Activated CD4-positive, alpha-beta T cell treated with anti-CD3 and anti-CD28 coated beads for 36 hours (primary cell): ENCODE measurements at regions not wholly inside any gene's neighbourhood (a gene's known extent, or its start where the extent isn't known, plus 50 kb on each side); places are given as distances from the start of the nearest gene placed in this dataset.

ENCODE experiments used
- ATAC-seq: fragments of 200-7000 bp; cut with Tn5 transposase; one replicate; pipeline ENCODE4 v1.10.0; 2021; ENCODE audit warnings: mild to moderate bottlenecking, moderate library complexity
- CTCF ChIA-PET: fragments of 350-600 bp; sonication (Branson Sonifier 250); formaldehyde crosslinking; loops from one replicate; lab custom pipeline; 2021; ENCODE audit warnings: antibody characterized with exemption; lab: Charles Lee
- POLR2A ChIA-PET: fragments of 350-600 bp; sonication (Branson Sonifier 250); formaldehyde crosslinking; loops from one replicate; lab custom pipeline; 2021; ENCODE audit warnings: antibody characterized with exemption, inconsistent platforms; lab: Charles Lee
- DNase-seq: peaks from one replicate; pipeline ENCODE4 v3.0.0-alpha.2; 2020
- H3K27ac Mint-ChIP-seq: one replicate; pipeline ENCODE4 v1.8.0; 2021; ENCODE audit warnings: mixed read lengths
- H3K27me3 Mint-ChIP-seq: one replicate; pipeline ENCODE4 v1.8.0; 2021; ENCODE audit warnings: mixed read lengths
- H3K36me3 Mint-ChIP-seq: one replicate; pipeline ENCODE4 v1.8.0; 2021; ENCODE audit warnings: low read depth, mixed read lengths
- H3K4me1 Mint-ChIP-seq: one replicate; pipeline ENCODE4 v1.8.0; 2021; ENCODE audit warnings: mixed read lengths
- H3K4me3 Mint-ChIP-seq: one replicate; pipeline ENCODE4 v1.8.0; 2021; ENCODE audit warnings: mild to moderate bottlenecking, moderate library complexity, mixed read lengths
- H3K9me3 Mint-ChIP-seq: one replicate; pipeline ENCODE4 v1.8.0; 2021; ENCODE audit warnings: low read depth, mixed read lengths
- intact Hi-C, 2 experiments: fragments of 100-400 bp; cut with DNase I in 1 of 2; cut with micrococcal nuclease in 1 of 2; formaldehyde crosslinking; loops; one replicate each; pipeline versions ENCODE4 v1.14.2 to v1.15.1; 2022 to 2024; cut with DNase I, micrococcal nuclease

DNA sequence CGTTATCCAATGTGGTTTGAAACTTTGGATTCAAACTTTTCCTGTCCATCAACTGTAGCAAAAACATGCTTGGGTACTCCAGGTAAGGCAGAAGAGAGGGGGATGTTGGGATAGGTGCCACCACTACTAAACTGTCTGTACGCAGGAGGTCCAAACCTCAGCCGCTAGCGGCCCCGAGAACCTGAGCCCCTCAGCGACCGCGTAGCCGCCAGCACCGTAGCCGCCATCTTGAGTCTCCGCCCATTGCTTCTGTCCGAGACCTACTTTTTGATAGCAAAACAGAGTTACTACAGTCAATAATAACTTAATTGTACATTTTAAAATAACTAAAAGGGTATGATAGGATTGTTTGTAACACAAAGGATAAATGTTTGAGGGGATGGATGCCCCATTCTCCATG, 119.9 kb upstream of the GRID2 start:
- CTCF ChIA-PET = no interaction called here
- intact Hi-C loops = no loop called here
- POLR2A ChIA-PET = no interaction called here
- ATAC-seq (no peak), DNase-seq (no peak)
- H3K27ac Mint-ChIP-seq = no peak overlapping the region
- H3K36me3 Mint-ChIP-seq = no peaks in the 10 kb centered on the region
- no peaks in the 10 kb centered on the region for H3K4me1 Mint-ChIP-seq
- no peak overlapping the region for H3K4me3 Mint-ChIP-seq
- peaks cover 24% of the 10 kb centered on the region for H3K9me3 Mint-ChIP-seq
- H3K27me3 Mint-ChIP-seq = no peaks in the 10 kb centered on the region

DNA sequence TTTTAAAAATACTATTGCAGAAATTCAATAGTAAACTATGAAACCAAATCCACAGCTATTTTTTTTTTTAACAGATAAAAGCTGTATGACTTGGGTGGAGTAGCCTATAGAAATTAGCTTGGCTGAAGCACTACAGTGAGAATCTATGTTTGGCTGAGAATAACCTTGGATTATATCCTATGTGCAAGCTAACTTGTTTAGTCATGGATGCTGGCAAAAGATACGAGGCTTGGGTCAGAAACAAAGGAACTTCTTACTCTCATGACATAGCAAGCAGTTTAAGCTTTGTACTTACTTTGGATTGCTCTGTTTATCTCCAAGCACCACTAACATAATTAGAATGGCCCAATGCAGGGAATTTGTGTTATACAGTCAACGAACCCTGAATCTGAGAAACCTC, 119.2 kb upstream of the GRID2 start:
- POLR2A ChIA-PET = no interaction called here
- no peak overlapping the region for H3K27ac Mint-ChIP-seq

DNA sequence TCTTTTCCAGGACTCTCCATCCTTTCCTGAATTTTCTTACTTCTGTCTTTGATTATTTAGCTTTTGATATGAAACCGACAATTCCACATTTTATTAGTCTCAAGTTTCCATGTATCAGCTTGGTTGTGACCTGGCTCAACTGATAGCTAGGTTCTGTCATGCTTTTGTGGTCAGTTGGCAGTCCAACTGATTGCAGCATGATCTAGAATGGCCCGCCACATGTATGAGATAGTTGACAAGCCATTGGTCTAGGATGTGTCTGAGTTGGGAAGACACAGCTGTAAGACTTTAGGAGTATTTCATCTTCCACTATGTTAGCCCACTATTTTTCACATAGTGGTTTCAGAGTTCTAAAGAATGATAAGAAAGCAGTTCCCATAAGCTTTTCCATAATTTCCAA, 117.5 kb upstream of the GRID2 start:
- intact Hi-C loops = no loop called here
- POLR2A ChIA-PET = no interaction called here

More for the DNA sequence above, 119.2 kb upstream of the GRID2 start:
- Mint-ChIP-seq H3K9me3 (peaks cover 18% of the 10 kb centered on the region), H3K4me3 (no peak overlapping the region), H3K27me3 (no peaks in the 10 kb centered on the region), H3K4me1 (no peaks in the 10 kb centered on the region), H3K36me3 (no peaks in the 10 kb centered on the region)
- DNase-seq = no peak
- CTCF ChIA-PET = no interaction called here
- intact Hi-C loops = no loop called here
- ATAC-seq = no peak

DNA sequence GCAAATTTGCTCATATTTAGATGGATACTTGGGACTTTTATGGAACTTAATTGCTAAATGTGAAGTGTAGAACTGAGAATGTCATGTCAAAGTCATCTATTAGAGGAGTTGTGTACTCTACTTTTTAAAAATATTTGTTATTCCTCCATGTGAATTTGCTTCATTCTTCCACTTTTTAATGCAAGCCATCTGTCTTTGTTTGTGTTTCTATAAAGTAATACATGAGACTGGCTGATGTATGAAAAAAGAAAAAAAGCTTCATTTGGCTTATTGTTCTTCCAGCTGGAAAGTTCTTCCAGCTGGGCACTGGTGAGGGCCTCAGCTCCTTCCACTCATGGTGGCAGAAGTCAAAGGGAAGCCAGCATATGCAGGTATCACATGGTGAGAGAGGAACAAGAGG, 114.6 kb upstream of the GRID2 start:
- Mint-ChIP-seq H3K27me3 (no peaks in the 10 kb centered on the region), H3K4me3 (no peak overlapping the region), H3K27ac (no peak overlapping the region), H3K4me1 (no peaks in the 10 kb centered on the region), H3K9me3 (peaks cover 6% of the 10 kb centered on the region), H3K36me3 (no peaks in the 10 kb centered on the region)
- ChIA-PET CTCF (no interaction called here), POLR2A (no interaction called here)
- intact Hi-C loops = no loop called here
- no peak for ATAC-seq
- no peak for DNase-seq

More for the DNA sequence above, 117.5 kb upstream of the GRID2 start:
- no peak overlapping the region for H3K27ac Mint-ChIP-seq
- H3K36me3 Mint-ChIP-seq = no peaks in the 10 kb centered on the region
- DNase-seq (no peak), ATAC-seq (no peak)
- H3K27me3 Mint-ChIP-seq = no peaks in the 10 kb centered on the region
- peaks cover 15% of the 10 kb centered on the region for H3K9me3 Mint-ChIP-seq
- no peak overlapping the region for H3K4me3 Mint-ChIP-seq
- H3K4me1 Mint-ChIP-seq = no peaks in the 10 kb centered on the region
- CTCF ChIA-PET = no interaction called here

DNA sequence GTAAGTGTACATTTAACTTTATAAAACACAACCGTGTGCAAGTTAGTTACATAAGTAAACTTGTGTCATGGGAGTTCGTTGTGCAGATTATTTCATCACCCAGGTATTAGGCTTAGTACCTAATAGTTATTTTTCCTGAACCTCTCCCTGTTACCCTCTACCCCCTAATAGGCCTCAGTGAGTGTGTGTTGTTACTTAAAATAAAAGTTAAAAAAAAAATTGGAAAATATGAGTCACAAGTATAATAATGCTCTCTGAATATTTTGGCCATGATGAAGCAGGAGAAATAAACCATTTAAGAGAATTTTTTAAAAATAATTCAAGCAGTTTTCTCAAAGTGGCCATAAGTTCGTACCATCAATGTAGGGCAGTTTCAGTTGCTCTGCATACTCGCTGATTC, 105.1 kb upstream of the GRID2 start:
- intact Hi-C loops = no loop called here
- Mint-ChIP-seq H3K36me3 (no peaks in the 10 kb centered on the region), H3K4me3 (no peak overlapping the region), H3K27ac (no peak overlapping the region), H3K27me3 (no peaks in the 10 kb centered on the region), H3K4me1 (no peaks in the 10 kb centered on the region), H3K9me3 (no peaks in the 10 kb centered on the region)
- no peak for DNase-seq
- no peak for ATAC-seq
- POLR2A ChIA-PET = no interaction called here
- CTCF ChIA-PET = interaction anchor here (0.6 kb wide), 1 partner anchor 274 kb away, joined by 3 read pairs; no protein-coding TSS in a partner anchor

DNA sequence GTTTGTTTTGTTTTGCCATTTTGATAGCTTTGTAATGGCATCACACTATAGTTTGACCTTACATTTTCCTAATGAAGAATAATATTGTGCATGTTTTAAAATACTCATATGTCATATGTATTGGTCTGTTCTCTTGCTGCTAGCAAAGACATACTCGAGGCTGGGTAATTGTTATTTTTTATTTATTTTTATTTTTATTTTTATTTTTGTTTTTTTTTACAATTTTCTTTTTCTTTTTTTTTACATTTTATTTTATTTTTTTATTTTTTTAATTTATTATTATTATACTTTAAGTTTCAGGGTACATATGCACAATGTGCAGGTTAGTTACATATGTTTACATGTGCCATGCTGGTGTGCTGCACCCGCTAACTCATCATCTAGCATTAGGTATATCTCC, 104.6 kb upstream of the GRID2 start:
- no peaks in the 10 kb centered on the region for H3K9me3 Mint-ChIP-seq
- POLR2A ChIA-PET = no interaction called here
- ATAC-seq = no peak

DNA sequence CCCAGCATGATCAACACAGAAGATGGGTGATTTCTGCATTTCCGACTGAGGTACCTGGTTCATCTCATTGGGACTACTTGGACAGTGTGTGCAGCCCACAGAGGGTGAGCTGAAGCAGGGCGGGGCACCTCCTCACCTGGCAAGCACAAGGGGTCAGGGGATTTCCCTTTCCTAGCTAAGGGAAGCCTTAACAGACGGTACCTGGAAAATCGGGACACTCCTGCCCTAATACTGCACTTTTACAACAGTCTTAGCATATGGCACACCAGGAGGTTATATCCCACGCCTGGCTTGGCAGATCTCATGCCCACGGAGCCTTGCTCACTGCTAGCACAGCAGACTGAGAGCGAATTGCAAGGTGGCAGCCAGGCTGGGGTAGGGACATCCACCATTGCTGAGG, 92.9 kb upstream of the GRID2 start:
- DNase-seq (no peak), ATAC-seq (no peak)
- ChIA-PET POLR2A (no interaction called here), CTCF (no interaction called here)
- no peak overlapping the region for H3K27ac Mint-ChIP-seq
- H3K27me3 Mint-ChIP-seq = no peaks in the 10 kb centered on the region
- intact Hi-C loops = no loop called here
- peaks cover 8% of the 10 kb centered on the region for H3K9me3 Mint-ChIP-seq
- no peak overlapping the region for H3K4me3 Mint-ChIP-seq
- H3K4me1 Mint-ChIP-seq = no peaks in the 10 kb centered on the region
- no peaks in the 10 kb centered on the region for H3K36me3 Mint-ChIP-seq

More for the DNA sequence above, 104.6 kb upstream of the GRID2 start:
- no peaks in the 10 kb centered on the region for H3K4me1 Mint-ChIP-seq
- no peak for DNase-seq
- CTCF ChIA-PET = no interaction called here
- H3K36me3 Mint-ChIP-seq = no peaks in the 10 kb centered on the region
- H3K27ac Mint-ChIP-seq = no peak overlapping the region
- intact Hi-C loops = no loop called here
- no peaks in the 10 kb centered on the region for H3K27me3 Mint-ChIP-seq
- no peak overlapping the region for H3K4me3 Mint-ChIP-seq

DNA sequence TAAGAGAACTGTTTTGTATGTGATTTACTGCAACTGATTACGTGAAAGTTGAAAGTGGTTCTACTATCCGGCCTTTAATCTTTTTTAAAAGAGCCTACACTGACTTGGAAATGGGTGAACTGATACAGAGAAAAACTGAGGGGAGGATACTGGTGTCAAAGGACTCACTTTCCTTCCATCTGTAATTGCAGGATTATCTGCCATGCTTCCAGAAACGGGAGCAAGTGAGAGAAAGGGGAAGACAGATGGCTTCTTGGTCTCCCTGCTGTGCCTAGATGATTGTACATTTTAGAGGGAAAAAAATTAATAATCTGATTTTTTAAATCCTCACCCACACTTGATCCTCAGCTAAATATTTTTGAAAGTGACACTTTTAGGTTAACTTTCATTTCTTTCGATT, 88.3 kb upstream of the GRID2 start:
- Mint-ChIP-seq H3K4me1 (no peaks in the 10 kb centered on the region), H3K27ac (no peak overlapping the region), H3K27me3 (no peaks in the 10 kb centered on the region), H3K9me3 (peaks cover 16% of the 10 kb centered on the region), H3K4me3 (no peak overlapping the region), H3K36me3 (no peaks in the 10 kb centered on the region)
- no peak for ATAC-seq
- ChIA-PET POLR2A (no interaction called here), CTCF (no interaction called here)
- DNase-seq = no peak
- intact Hi-C loops = no loop called here

DNA sequence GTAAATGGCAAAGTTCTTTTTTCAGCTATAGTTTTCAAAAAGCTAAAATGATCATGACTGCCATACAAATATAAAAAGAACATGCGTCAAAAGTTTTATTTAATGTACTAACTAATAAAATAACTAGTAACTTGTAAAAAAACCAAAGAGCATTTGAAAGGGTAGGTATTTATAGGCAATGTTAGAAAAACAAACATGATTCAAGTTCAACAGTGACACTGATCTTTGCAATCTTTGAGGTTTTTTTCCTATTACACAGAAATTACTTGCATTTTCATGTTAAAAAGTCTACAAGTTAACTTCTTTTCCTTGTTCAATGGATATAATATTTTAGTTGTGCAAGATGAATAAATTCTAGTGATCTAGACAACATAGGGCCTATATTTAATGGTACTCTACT, 72.3 kb upstream of the GRID2 start:
- Mint-ChIP-seq H3K4me1 (no peaks in the 10 kb centered on the region), H3K9me3 (peaks cover 2% of the 10 kb centered on the region), H3K36me3 (no peaks in the 10 kb centered on the region), H3K4me3 (no peak overlapping the region), H3K27ac (no peak overlapping the region), H3K27me3 (no peaks in the 10 kb centered on the region)
- no peak for ATAC-seq
- intact Hi-C loops = no loop called here
- DNase-seq = no peak
- ChIA-PET POLR2A (no interaction called here), CTCF (no interaction called here)

DNA sequence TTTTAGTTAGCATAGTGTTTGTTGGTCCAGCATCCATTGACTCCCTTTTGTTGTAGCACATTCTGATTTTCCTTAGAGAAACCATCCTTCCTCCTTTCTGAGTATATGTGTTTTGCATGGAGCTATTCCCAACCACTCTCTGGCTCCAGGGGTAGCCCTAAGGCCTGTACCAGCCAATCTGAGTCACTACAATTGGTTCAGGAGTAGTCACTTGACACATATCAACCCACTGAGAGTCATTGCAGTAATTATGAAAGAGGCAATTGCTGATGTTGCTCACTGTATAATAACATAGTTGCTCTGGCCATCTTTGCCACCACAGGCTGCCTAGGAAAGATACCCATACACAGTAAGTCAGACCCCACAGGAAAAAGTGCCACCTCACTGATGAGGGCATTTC, 71.2 kb upstream of the GRID2 start:
- H3K36me3 Mint-ChIP-seq = no peaks in the 10 kb centered on the region
- intact Hi-C loops = no loop called here
- peaks cover 5% of the 10 kb centered on the region for H3K9me3 Mint-ChIP-seq
- ChIA-PET POLR2A (no interaction called here), CTCF (no interaction called here)
- ATAC-seq = no peak
- no peak overlapping the region for H3K4me3 Mint-ChIP-seq
- no peaks in the 10 kb centered on the region for H3K27me3 Mint-ChIP-seq
- DNase-seq = no peak
- no peak overlapping the region for H3K27ac Mint-ChIP-seq
- H3K4me1 Mint-ChIP-seq = no peaks in the 10 kb centered on the region

DNA sequence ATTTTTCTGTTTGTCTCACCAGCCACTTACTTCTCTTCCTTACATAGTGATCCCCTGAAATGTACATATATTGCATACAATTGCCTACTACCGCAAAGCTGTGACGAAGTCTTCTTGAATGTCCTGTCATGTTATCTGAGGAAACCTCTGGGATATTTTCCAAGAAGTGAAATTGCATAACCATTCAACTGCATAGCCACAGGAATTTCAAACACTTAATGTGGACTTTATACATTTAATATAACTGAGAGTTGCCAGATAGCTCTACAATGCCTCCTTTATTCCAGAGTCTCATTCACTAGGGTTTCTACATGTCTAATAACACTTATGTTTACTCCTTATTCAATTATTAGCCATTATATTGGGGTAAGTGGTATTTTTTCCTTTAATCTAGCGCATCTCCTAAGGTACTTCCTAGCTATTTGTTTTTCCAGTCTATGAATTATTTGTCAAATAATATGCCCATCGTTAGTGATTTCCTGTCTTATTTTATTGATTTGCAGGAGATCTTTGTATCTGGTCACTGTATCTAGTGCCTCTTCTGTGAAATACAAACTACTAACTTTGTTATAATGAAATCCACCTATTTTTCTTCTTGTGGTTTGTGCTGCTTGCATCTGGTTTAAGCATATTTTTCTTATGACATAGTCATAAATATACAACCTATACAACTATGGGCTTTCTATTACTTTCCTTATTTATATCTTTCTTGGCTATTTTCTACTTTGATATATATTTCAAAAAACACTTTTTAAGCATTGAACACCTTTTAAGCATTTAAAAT, 69.2 kb upstream of the GRID2 start:
- H3K9me3 Mint-ChIP-seq = peaks cover 8% of the 10 kb centered on the region
- ChIA-PET POLR2A (no interaction called here), CTCF (no interaction called here)
- H3K4me1 Mint-ChIP-seq = no peaks in the 10 kb centered on the region
- no peaks in the 10 kb centered on the region for H3K36me3 Mint-ChIP-seq
- intact Hi-C loops = no loop called here
- H3K4me3 Mint-ChIP-seq = no peak overlapping the region
- H3K27me3 Mint-ChIP-seq = no peaks in the 10 kb centered on the region
- no peak overlapping the region for H3K27ac Mint-ChIP-seq
- ATAC-seq (no peak), DNase-seq (no peak)

DNA sequence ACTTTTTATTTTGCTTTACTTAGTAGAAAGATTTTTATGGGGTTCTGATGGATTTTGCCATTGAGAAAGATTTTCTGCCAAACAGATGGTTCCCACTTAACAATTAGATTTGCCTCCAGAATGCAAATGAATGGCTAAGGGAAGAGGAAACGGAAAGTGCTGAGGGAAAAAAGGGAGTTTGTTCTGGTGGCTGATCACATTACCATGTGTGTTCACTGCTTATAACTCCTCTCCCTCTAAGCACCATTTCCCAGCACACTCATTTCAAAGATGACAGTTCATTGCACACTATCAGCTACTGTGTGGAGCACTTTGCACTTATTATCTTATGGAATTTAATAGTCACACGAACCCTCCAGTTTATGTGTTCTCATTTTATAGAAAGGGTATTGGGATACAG, 68.0 kb upstream of the GRID2 start:
- H3K27me3 Mint-ChIP-seq = no peaks in the 10 kb centered on the region
- no peak overlapping the region for H3K4me3 Mint-ChIP-seq
- no peaks in the 10 kb centered on the region for H3K4me1 Mint-ChIP-seq
- POLR2A ChIA-PET = no interaction called here
- CTCF ChIA-PET = no interaction called here
- ATAC-seq = no peak
- H3K9me3 Mint-ChIP-seq = peaks cover 9% of the 10 kb centered on the region
- intact Hi-C loops = no loop called here
- H3K36me3 Mint-ChIP-seq = no peaks in the 10 kb centered on the region
- H3K27ac Mint-ChIP-seq = no peak overlapping the region
- no peak for DNase-seq
